ENCODE measurements at regions not wholly inside any gene's neighbourhood (a gene's known extent, or its start where the extent isn't known, plus 50 kb on each side); places are given as distances from the start of the nearest gene placed in this dataset.

GRCh38 chr10:37707829-37708578, 149.4 kb downstream of the ZNF248 start:
- TF ChIP-seq, protein P1, sequence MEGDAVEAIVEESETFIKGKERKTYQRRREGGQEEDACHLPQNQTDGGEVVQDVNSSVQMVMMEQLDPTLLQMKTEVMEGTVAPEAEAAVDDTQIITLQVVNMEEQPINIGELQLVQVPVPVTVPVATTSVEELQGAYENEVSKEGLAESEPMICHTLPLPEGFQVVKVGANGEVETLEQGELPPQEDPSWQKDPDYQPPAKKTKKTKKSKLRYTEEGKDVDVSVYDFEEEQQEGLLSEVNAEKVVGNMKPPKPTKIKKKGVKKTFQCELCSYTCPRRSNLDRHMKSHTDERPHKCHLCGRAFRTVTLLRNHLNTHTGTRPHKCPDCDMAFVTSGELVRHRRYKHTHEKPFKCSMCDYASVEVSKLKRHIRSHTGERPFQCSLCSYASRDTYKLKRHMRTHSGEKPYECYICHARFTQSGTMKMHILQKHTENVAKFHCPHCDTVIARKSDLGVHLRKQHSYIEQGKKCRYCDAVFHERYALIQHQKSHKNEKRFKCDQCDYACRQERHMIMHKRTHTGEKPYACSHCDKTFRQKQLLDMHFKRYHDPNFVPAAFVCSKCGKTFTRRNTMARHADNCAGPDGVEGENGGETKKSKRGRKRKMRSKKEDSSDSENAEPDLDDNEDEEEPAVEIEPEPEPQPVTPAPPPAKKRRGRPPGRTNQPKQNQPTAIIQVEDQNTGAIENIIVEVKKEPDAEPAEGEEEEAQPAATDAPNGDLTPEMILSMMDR (IDR thresholded peaks at IDR 0.05): no peak
- no peak for TF ChIP-seq POLR2A (IDR thresholded peaks at IDR 0.05)
